DND-41 (cell line): ENCODE measurements at regions not wholly inside any gene's neighbourhood (a gene's known extent, or its start where the extent isn't known, plus 50 kb on each side); places are given as distances from the start of the nearest gene placed in this dataset.

Source experiments
- ATAC-seq: fragments of 200-7000 bp; cut with Tn5 transposase; 3 replicates; pipeline ENCODE4 v1.9.1; 2021; ENCODE audit warnings: low read depth; ENCODE audit not compliant: insufficient read depth
- DNase-seq: peaks from one replicate; pipeline ENCODE4 v3.0.0-alpha.2; 2020
- H2AFZ ChIP-seq: 2 replicates; pipeline ENCODE4 v1.6.0; 2012; ENCODE audit warnings: low read depth, low read length
- H3K27ac ChIP-seq: 2 replicates; pipeline ENCODE4 v1.5.1; 2012; ENCODE audit warnings: low read length, inconsistent platforms
- H3K27me3 ChIP-seq: fragments of 200-600 bp; sonication (generic); 2 replicates; pipeline ENCODE4 v1.6.0; 2012; ENCODE audit warnings: low read length, mild to moderate bottlenecking, inconsistent platforms; ENCODE audit not compliant: insufficient read depth, poor library complexity
- H3K36me3 ChIP-seq: 2 replicates; pipeline ENCODE4 v1.5.1; 2012; ENCODE audit warnings: low read length, inconsistent platforms; ENCODE audit not compliant: insufficient read depth
- H3K4me1 ChIP-seq: 2 replicates; pipeline ENCODE4 v1.5.1; 2012; ENCODE audit warnings: mild to moderate bottlenecking, low read length; ENCODE audit not compliant: insufficient read depth
- H3K4me2 ChIP-seq: 2 replicates; pipeline ENCODE4 v1.6.0; 2012; ENCODE audit warnings: mild to moderate bottlenecking, moderate library complexity, low read length, inconsistent platforms; ENCODE audit not compliant: insufficient read depth
- H3K4me3 ChIP-seq, 2 experiments: fragments of 200-600 bp in 1 of 2; shearing (Covaris generic) in 1 of 2; 2 replicates each; pipeline ENCODE4 v1.5.1; 2012 to 2016; ENCODE audit warnings: inconsistent platforms in 2 of 2, low read length in 2 of 2, mild to moderate bottlenecking in 2 of 2, low read depth in 1 of 2, moderate library complexity in 1 of 2
- H3K79me2 ChIP-seq: 2 replicates; pipeline ENCODE4 v1.6.0; 2012; ENCODE audit warnings: low read length, inconsistent platforms; ENCODE audit not compliant: insufficient read depth
- H3K9ac ChIP-seq: 2 replicates; pipeline ENCODE4 v1.6.0; 2012; ENCODE audit warnings: low read depth, mild to moderate bottlenecking, inconsistent platforms, low read length, moderate library complexity
- H3K9me3 ChIP-seq: 2 replicates; pipeline ENCODE4 v1.5.1; 2012; ENCODE audit warnings: low read length, moderate library complexity, mild to moderate bottlenecking, inconsistent platforms; ENCODE audit not compliant: insufficient read depth, severe bottlenecking
- H4K20me1 ChIP-seq: 2 replicates; pipeline ENCODE4 v1.6.0; 2012; ENCODE audit warnings: low read length; ENCODE audit not compliant: insufficient read depth
- EZH2 ChIP-seq: IDR thresholded peaks from 3 replicates; pipeline ENCODE4 v1.6.1; 2012; ENCODE audit warnings: borderline replicate concordance, low read depth, mild to moderate bottlenecking, moderate library complexity, low read length, inconsistent platforms; ENCODE audit not compliant: severe bottlenecking
- TF ChIP-seq, protein P1 (sequence below): IDR thresholded peaks from 2 replicates; pipeline ENCODE4 v1.5.1; 2012; ENCODE audit warnings: borderline replicate concordance, low read length, moderate library complexity, mild to moderate bottlenecking; ENCODE audit not compliant: poor library complexity, severe bottlenecking; ENCODE audit errors: extremely low read depth

- TF ChIP-seq, protein P1, sequence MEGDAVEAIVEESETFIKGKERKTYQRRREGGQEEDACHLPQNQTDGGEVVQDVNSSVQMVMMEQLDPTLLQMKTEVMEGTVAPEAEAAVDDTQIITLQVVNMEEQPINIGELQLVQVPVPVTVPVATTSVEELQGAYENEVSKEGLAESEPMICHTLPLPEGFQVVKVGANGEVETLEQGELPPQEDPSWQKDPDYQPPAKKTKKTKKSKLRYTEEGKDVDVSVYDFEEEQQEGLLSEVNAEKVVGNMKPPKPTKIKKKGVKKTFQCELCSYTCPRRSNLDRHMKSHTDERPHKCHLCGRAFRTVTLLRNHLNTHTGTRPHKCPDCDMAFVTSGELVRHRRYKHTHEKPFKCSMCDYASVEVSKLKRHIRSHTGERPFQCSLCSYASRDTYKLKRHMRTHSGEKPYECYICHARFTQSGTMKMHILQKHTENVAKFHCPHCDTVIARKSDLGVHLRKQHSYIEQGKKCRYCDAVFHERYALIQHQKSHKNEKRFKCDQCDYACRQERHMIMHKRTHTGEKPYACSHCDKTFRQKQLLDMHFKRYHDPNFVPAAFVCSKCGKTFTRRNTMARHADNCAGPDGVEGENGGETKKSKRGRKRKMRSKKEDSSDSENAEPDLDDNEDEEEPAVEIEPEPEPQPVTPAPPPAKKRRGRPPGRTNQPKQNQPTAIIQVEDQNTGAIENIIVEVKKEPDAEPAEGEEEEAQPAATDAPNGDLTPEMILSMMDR: no peak
- no peak for TF ChIP-seq EZH2
- DNase-seq (no peak), ATAC-seq (no peak)
Observed at GRCh38 chr10:78910476-78910875, 158.3 kb upstream of the ZMIZ1 start.

DNA sequence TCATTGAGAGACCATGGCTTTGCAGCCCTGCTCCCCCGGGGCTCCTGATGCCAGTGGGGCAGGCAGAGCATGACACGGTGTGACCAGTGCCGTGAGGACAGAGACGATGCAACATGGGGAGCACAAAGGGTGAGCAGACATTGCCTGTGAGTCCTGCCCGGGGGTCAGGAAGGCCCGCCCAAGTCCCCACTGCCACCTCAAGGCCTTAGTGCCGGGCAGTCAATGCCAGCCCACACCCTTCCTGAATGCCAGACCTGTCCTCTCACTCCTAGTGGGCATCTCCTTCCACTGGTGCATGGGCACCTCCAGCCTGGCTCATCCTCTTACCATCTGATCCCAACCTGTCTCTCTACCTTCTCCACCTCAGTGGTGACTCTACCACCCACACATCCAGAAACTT is 157.9 kb upstream of the ZMIZ1 start:
- ATAC-seq: no peak
- DNase-seq: no peak
- no peak overlapping the region for H2AFZ ChIP-seq
- H4K20me1 ChIP-seq: peaks cover 3% of the 10 kb centered on the region; the same call in 1 of the 2 replicates
- H3K9ac ChIP-seq: no peak overlapping the region
- H3K36me3 ChIP-seq: no peaks in the 10 kb centered on the region
- H3K4me1 ChIP-seq: no peaks in the 10 kb centered on the region
- H3K4me2 ChIP-seq: no peak overlapping the region
- peaks cover 13% of the 10 kb centered on the region for H3K27me3 ChIP-seq
- no peak overlapping the region for H3K4me3 ChIP-seq
- H3K79me2 ChIP-seq: no peaks in the 10 kb centered on the region
- TF ChIP-seq EZH2: no peak
- TF ChIP-seq, protein P1: no peak
- H3K27ac ChIP-seq: no peak overlapping the region
- no peaks in the 10 kb centered on the region for H3K9me3 ChIP-seq

More at GRCh38 chr10:78910476-78910875, 158.3 kb upstream of the ZMIZ1 start:
- Histone ChIP-seq H3K36me3 (no peaks in the 10 kb centered on the region), H3K27ac (no peak overlapping the region), H3K4me2 (no peak overlapping the region), H3K4me1 (no peaks in the 10 kb centered on the region), H3K4me3 (no peak overlapping the region), H3K79me2 (no peaks in the 10 kb centered on the region), H3K27me3 (peaks cover 13% of the 10 kb centered on the region), H3K9me3 (no peaks in the 10 kb centered on the region), H4K20me1 (peaks cover 3% of the 10 kb centered on the region; the same call in 1 of the 2 replicates), H2AFZ (no peak overlapping the region), H3K9ac (no peak overlapping the region)

DNA sequence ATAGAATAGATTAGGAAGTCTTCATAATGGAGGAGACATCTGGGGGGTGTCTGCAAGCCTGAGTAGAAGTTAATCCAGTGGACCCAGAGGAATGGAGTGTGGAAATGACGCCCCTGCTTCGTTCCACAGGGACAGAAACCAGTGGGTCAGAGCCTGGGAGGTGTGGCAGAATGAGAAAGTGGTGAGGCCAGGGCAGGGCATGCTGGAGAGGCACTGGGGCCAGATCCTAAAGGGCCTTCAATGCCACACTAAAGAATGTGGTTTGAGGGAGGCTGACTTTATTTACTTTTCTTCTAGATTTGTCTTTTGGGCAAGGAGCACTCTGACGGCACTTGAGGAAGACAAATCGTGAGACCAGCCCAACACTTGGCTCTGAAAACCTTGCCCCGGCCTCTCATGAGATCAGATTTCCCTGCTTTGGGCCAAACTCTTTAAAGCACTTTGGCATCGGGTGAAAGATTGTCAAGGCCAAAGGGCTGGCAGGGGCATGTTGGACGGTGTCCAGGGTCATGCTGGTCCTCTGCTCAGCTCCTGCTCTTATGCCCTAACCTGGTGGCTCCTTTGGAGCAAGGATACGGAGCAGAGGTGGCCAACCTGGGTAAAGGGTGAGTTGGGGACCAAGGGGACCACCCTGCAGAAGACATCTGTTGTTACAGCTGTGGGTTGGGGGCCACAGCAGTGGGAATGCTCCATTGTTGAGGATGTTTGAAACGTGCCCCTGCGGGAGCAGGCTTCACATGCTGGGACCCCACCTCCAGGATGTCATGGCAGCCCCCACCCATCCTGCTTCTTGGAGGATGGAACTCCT is 157.0 kb upstream of the ZMIZ1 start:
- Histone ChIP-seq H3K4me2 (no peak overlapping the region), H3K27ac (no peak overlapping the region), H3K27me3 (peaks cover 13% of the 10 kb centered on the region), H3K36me3 (no peaks in the 10 kb centered on the region), H3K9me3 (no peaks in the 10 kb centered on the region), H3K4me3 (no peak overlapping the region), H3K4me1 (no peaks in the 10 kb centered on the region), H2AFZ (no peak overlapping the region), H4K20me1 (peaks cover 3% of the 10 kb centered on the region; the same call in 1 of the 2 replicates), H3K79me2 (no peaks in the 10 kb centered on the region), H3K9ac (no peak overlapping the region)
- DNase-seq (no peak), ATAC-seq (no peak)
- no peak for TF ChIP-seq EZH2
- TF ChIP-seq, protein P1: no peak
